ENCODE measurements at regions not wholly inside any gene's neighbourhood (a gene's known extent, or its start where the extent isn't known, plus 50 kb on each side); places are given as distances from the start of the nearest gene placed in this dataset.

GRCh38 chr16:7044331-7044730 lies 288.3 kb upstream of the RBFOX1 start:
- H3K27me3 ChIP-seq = no peaks in the 10 kb centered on the region
- H3K27ac ChIP-seq = no peak overlapping the region
- H3K36me3 ChIP-seq = no peaks in the 10 kb centered on the region
- intact Hi-C loops (cut with DNase I; ENCODE audit: low total_unique reads) = no loop called here
- H3K9me3 ChIP-seq = peaks cover 0 to 4% of the 10 kb centered on the region in 2 donors
- DNase-seq (ENCODE audit: low spot score in 2 of 2) = no peak
- no peaks in the 10 kb centered on the region for H3K4me1 ChIP-seq
- no peak overlapping the region for H3K4me3 ChIP-seq
- TF ChIP-seq CTCF (IDR thresholded peaks at IDR 0.05) = no peak
- no peak for TF ChIP-seq POLR2A (IDR thresholded peaks at IDR 0.05)
- no peak for TF ChIP-seq POLR2AphosphoS5 (IDR thresholded peaks at IDR 0.05)

- H3K36me3 ChIP-seq = no peaks in the 10 kb centered on the region
- H3K4me3 ChIP-seq = no peak overlapping the region
- no peaks in the 10 kb centered on the region for H3K27me3 ChIP-seq
- H3K27ac ChIP-seq = no peak overlapping the region
- no peaks in the 10 kb centered on the region for H3K4me1 ChIP-seq
- DNase-seq (ENCODE audit: low spot score in 2 of 2) = no peak
- H3K9me3 ChIP-seq = no peaks in the 10 kb centered on the region
- TF ChIP-seq CTCF (IDR thresholded peaks at IDR 0.05) (no peak), POLR2A (IDR thresholded peaks at IDR 0.05) (no peak), POLR2AphosphoS5 (IDR thresholded peaks at IDR 0.05) (no peak)
- intact Hi-C loops (cut with DNase I; ENCODE audit: low total_unique reads) = no loop called here
Measured at GRCh38 chr16:7038475-7038874, 294.2 kb upstream of the RBFOX1 start.

- H3K36me3 ChIP-seq = no peaks in the 10 kb centered on the region
- H3K4me1 ChIP-seq = no peaks in the 10 kb centered on the region
- intact Hi-C loops (cut with DNase I; ENCODE audit: low total_unique reads) = no loop called here
- no peaks in the 10 kb centered on the region for H3K9me3 ChIP-seq
- TF ChIP-seq POLR2AphosphoS5 (IDR thresholded peaks at IDR 0.05) (no peak), CTCF (IDR thresholded peaks at IDR 0.05) (no peak), POLR2A (IDR thresholded peaks at IDR 0.05) (no peak)
- no peak overlapping the region for H3K4me3 ChIP-seq
- no peak for DNase-seq (ENCODE audit: low spot score in 2 of 2)
- H3K27ac ChIP-seq = no peak overlapping the region
- H3K27me3 ChIP-seq = no peaks in the 10 kb centered on the region
Measured at GRCh38 chr16:7037495-7037894, 295.1 kb upstream of the RBFOX1 start.

- H3K9me3 ChIP-seq = no peaks in the 10 kb centered on the region
- no peaks in the 10 kb centered on the region for H3K4me1 ChIP-seq
- intact Hi-C loops (cut with DNase I; ENCODE audit: low total_unique reads) = no loop called here
- H3K4me3 ChIP-seq = no peak overlapping the region
- no peaks in the 10 kb centered on the region for H3K27me3 ChIP-seq
- no peak for DNase-seq (ENCODE audit: low spot score in 2 of 2)
- no peaks in the 10 kb centered on the region for H3K36me3 ChIP-seq
- TF ChIP-seq POLR2A (IDR thresholded peaks at IDR 0.05) (no peak), CTCF (IDR thresholded peaks at IDR 0.05) (no peak), POLR2AphosphoS5 (IDR thresholded peaks at IDR 0.05) (no peak)
- H3K27ac ChIP-seq = no peak overlapping the region
Measured at GRCh38 chr16:7031031-7031430, 301.6 kb upstream of the RBFOX1 start.

- intact Hi-C loops (cut with DNase I; ENCODE audit: low total_unique reads) = no loop called here
Measured at GRCh38 chr16:7027401-7027800, 305.2 kb upstream of the RBFOX1 start.

More at GRCh38 chr16:7027401-7027800, 305.2 kb upstream of the RBFOX1 start:
- no peak overlapping the region for H3K4me3 ChIP-seq
- no peaks in the 10 kb centered on the region for H3K9me3 ChIP-seq
- H3K4me1 ChIP-seq = no peaks in the 10 kb centered on the region
- DNase-seq (ENCODE audit: low spot score in 2 of 2) = no peak
- no peak for TF ChIP-seq POLR2A (IDR thresholded peaks at IDR 0.05)
- TF ChIP-seq POLR2AphosphoS5 (IDR thresholded peaks at IDR 0.05) = no peak
- no peak for TF ChIP-seq CTCF (IDR thresholded peaks at IDR 0.05)
- no peaks in the 10 kb centered on the region for H3K27me3 ChIP-seq
- no peak overlapping the region for H3K27ac ChIP-seq
- no peaks in the 10 kb centered on the region for H3K36me3 ChIP-seq

Data from breast epithelium (tissue), 4 donors.